Skin epidermis (tissue), 12 donors: ENCODE measurements at regions not wholly inside any gene's neighbourhood (a gene's known extent, or its start where the extent isn't known, plus 50 kb on each side); places are given as distances from the start of the nearest gene placed in this dataset.

Source experiments
- H3K27ac ChIP-seq, 21 experiments: fragments of 200-600 bp; sonication (generic) in 11 of 21; one replicate each; pipeline ENCODE4 v1.5.0; 2020; ENCODE audit warnings: mild to moderate bottlenecking in 3 of 21, inconsistent platforms in 2 of 21, moderate library complexity in 2 of 21
- H3K4me3 ChIP-seq, 7 experiments: fragments of 200-600 bp; sonication (generic) in 2 of 7; one replicate each; pipeline ENCODE4 v1.5.0; 2020; ENCODE audit warnings: inconsistent platforms in 2 of 7, mild to moderate bottlenecking in 2 of 7, moderate library complexity in 1 of 7

- Histone ChIP-seq H3K4me3 (peak overlapping the region in 3 of 7 experiments; percentile 12 to 40 (median 33)), H3K27ac (peak overlapping the region; percentile 23 to 87 (median 78))
Measured at GRCh38 chr20:19937651-19938420, 79.3 kb upstream of the NAA20 start.

DNA sequence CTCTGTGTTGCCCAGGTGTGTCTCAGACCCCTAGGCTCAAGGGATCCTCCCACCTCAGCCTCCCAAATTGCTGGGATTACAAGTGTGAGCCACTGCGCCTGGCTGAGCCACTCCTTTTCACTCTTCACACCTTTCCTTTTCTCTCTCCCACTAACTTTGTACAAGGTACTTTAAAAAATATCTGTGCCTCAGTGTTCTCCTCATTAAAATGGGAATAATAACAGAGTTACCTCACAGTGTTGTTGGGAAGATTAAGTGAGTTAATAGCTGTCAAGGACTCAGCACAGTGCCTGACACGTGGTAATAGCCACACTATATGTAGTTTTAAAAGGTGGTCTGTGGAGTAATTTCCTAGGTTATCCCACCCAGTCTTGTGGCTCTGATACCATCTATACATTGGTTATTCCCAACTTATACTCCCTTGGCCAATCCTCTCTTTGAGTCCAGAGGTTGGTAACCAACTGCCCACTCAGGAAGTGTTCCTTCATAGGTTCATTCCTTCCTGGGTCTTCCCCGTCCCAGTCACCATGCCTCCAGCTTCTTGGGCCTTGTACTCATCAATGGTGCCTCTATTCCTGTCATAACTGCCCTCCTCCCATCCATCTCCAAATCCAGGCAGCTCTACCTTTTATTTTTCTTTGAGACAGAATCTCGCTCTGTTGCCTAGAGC, 78.6 kb upstream of the NAA20 start:
- peak overlapping the region in 13 of 21 experiments; percentile 43 to 87 (median 78) for H3K27ac ChIP-seq
- no peak overlapping the region for H3K4me3 ChIP-seq

GRCh38 chr20:19940988-19941460, 76.1 kb upstream of the NAA20 start:
- Histone ChIP-seq H3K4me3 (no peak overlapping the region), H3K27ac (peak overlapping the region in 8 of 21 experiments; percentile 4 to 85 (median 22))

GRCh38 chr20:19942611-19943010, 74.6 kb upstream of the NAA20 start:
- peak overlapping the region in 16 of 21 experiments; percentile 32 to 85 (median 75) for H3K27ac ChIP-seq
- no peak overlapping the region for H3K4me3 ChIP-seq

- H3K27ac ChIP-seq = peak overlapping the region in 18 of 21 experiments; percentile 7 to 85 (median 74)
- H3K4me3 ChIP-seq = no peak overlapping the region
Measured at GRCh38 chr20:19943061-19943521, 74.1 kb upstream of the NAA20 start.

DNA sequence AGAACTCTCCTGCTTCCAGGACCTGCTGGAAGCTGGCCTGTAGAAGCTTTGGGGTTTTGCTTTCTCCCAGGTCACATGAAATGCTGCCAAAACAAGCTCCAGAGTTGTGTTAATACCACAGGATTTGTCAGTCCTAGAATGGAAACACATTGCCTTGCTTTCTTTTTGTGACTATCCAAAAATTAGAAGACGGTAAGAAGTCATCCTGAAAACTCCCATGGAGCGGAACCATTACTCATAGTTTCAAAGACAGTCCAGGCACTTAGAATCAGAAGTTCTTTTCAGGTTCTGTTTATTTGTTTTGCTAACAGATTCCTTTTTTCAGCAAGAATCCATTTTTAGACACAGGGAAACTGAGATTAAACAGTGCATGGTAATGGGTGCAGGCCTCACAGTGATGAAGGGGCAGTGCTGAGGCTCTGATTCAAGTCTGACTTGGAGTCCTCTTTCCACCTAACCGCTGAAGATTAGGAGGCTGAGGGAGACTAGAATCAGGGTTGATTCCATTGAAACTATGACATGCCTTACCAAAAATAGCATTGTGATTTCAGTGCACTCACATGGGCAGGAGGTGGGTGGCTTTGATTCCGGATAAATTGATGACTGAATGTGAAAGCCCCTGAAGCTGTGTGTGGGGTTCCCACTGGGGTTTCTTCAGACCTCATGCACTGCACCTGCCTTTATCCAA, 72.2 kb upstream of the NAA20 start:
- H3K27ac ChIP-seq = peak overlapping the region in 11 of 21 experiments; percentile 1 to 81 (median 43)
- H3K4me3 ChIP-seq = no peak overlapping the region

DNA sequence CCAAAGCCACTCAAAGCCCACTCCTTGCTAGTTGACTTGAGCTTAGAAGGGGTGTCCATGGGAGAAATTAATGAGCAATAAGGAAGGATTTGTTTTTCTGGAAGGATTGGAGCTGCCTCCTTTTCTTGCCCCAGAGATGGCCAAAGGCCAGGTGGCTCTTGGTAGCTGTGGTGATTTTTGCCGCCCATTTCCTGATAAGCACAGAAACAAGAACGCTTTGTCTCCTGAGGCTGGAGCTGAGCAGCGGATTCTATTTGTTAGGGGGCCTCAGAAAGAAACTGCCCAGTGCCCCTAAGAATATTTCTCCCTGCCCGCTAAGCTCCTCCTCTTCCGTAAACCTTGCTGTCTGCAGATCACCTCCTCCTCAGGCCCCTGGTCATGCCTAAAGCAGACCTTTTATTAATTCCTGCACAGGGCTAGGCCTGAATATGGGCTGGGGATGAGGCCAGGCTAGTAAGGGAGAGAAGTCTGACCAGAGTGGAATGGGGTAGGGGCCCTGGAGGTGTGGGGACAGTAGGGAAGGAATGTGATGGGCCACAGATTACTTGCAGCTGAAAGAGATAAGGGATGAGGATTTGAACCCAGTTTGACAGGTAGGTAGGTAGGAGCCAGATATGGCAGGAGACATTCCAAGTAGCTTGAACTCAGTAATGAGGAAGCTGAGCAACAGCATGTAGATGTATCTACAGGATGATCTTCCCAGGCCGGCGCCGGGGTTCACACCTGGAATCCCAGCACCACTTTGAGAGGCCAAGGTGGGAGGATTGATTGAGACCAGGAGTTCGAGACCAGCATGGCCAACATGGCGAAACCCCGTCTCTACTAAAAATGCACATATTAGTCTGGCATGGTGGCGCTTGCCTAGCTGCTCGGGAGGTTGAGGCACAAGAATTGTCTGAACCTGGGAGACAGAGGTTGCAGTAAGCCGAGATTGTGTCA, 71.2 kb upstream of the NAA20 start:
- peak overlapping the region in 10 of 21 experiments; percentile 14 to 81 (median 40) for H3K27ac ChIP-seq
- no peak overlapping the region for H3K4me3 ChIP-seq

GRCh38 chr20:19947611-19948264, 69.4 kb upstream of the NAA20 start:
- H3K27ac ChIP-seq = peak overlapping the region in 3 of 21 experiments; percentile 5 to 15 (median 13)

GRCh38 chr20:19949195-19949867, 67.8 kb upstream of the NAA20 start:
- Histone ChIP-seq H3K27ac (no peak overlapping the region), H3K4me3 (no peak overlapping the region)

More at GRCh38 chr20:19947611-19948264, 69.4 kb upstream of the NAA20 start:
- H3K4me3 ChIP-seq = no peak overlapping the region

DNA sequence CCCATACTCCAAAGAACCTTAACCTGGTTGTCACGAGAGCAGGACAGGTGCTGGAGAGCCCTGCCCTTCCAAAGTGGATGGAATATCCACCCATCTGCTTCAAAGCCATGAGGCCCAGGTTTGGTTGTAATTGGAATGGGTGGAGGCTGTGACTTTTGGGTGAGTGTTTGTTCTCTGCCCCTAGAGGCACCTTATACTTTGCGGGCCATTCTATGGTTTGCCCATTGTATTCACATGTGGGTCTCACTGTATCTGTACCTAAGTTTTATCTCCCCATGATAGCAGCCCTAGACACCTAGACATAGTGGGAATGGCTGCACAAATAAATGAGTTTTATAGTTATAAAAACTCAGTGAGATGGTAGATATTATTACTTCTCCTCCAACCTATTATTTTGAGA, 67.1 kb upstream of the NAA20 start:
- Histone ChIP-seq H3K27ac (no peak overlapping the region), H3K4me3 (no peak overlapping the region)

DNA sequence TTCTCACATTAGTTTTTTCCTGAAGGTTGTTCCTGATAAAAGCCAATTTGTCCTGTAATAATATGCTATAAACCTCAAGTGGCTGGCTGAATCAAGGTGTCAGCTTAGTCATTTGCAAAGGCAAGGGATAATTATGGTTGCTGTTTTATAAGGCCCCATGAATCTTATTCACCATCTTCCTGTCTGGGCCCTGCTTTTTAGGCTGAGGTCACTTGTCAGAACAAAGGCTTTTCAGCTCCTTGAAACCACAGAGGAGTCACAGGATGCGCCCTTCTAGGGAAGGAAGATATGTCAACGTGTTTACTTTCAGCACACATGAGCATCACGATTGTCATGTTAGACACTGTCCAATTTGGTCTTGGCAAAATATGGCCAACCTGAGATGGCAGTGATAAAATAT, 64.8 kb upstream of the NAA20 start:
- no peak overlapping the region for H3K4me3 ChIP-seq
- peak overlapping the region in 3 of 21 experiments; percentile 9 to 45 (median 29) for H3K27ac ChIP-seq

DNA sequence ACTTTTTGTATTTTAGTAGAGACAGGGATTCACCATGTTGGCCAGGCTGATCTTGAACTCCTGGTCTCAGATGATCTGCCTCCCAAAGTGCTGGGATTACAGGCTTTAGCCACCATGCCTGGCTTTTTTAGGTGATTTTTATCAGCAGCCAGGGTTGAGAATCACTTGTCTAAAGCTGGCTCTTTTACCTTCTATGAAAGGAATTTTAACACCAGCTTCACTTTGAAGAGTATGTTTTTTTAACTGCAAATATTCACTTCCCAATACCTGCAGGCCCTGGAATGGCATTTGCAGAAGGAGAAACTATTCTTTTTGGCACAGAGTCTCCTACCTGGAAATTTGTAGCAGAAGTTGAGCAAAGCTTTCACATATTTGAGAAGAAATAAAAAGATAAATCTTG, 63.6 kb upstream of the NAA20 start:
- Histone ChIP-seq H3K4me3 (no peak overlapping the region), H3K27ac (no peak overlapping the region)

DNA sequence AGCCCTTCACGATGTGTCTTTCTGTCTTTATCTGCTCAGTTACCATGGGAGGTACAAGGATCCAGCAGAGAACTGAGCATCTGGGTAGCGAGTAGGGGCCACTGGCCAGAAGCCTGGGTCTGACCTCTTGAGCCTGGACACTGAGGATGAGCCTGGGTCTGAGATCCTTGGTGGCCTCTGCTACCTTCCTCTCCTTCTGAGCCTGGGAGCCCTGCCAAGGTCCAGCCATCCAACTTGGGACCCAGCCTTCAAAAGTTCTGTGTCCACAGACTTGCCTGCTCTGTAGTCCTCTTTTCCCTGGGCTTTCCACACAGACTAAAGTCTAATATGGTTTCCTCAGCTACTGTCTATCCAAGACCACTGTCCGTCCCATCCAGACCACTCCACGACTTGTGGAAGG, 60.2 kb upstream of the NAA20 start:
- H3K27ac ChIP-seq = peak overlapping the region in 14 of 21 experiments; percentile 8 to 72 (median 44)

GRCh38 chr20:19958219-19958618, 58.9 kb upstream of the NAA20 start:
- H3K27ac ChIP-seq = peak overlapping the region in 8 of 21 experiments; percentile 8 to 72 (median 66)

More for the DNA sequence above, 60.2 kb upstream of the NAA20 start:
- H3K4me3 ChIP-seq = no peak overlapping the region

DNA sequence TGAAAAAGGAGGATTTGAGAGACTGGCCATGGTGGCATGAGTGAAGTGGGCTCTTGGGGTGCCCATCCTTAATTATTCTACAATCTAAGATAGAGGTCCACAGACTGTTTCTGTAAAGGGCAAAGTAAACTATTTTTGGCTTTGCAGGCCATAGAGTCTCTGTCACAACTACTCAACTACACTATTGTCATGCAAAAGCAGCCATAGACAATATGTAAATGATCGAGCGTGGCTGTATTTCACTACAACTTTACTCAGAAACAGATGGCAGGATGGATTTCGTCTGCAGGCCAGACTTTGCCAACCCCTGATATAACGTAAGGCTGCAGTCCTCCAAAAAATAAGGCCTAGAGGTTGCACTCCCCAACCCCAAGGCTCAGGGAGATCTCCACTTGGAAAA, 58.2 kb upstream of the NAA20 start:
- Histone ChIP-seq H3K27ac (peak overlapping the region in 1 of 21 experiments; percentile 55), H3K4me3 (no peak overlapping the region)

More at GRCh38 chr20:19958219-19958618, 58.9 kb upstream of the NAA20 start:
- no peak overlapping the region for H3K4me3 ChIP-seq

GRCh38 chr20:19960745-19961144, 56.4 kb upstream of the NAA20 start:
- Histone ChIP-seq H3K4me3 (no peak overlapping the region), H3K27ac (no peak overlapping the region)

DNA sequence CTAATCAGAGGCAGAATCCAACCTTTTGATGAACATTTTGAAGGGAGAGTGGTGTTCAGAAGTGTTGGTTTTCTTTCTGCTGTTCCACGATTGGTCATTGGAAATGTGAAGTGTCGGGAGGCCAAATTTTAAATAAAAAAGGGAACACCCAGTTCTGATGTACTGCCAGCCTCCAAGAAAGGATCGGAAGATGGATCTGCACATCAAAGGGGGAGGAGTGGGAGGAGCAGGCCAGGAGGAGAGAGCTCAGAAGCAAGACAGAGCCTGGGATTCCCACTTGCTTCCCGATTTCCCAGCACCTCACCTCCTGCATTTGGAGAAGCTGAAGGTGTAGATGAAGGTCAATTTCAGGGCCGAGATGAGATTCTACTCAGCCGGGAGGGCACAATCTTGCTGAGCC, 55.9 kb upstream of the NAA20 start:
- H3K4me3 ChIP-seq = no peak overlapping the region
- H3K27ac ChIP-seq = peak overlapping the region in 2 of 21 experiments; percentile 11 to 13

GRCh38 chr20:19962958-19963357, 54.2 kb upstream of the NAA20 start:
- no peak overlapping the region for H3K27ac ChIP-seq
- H3K4me3 ChIP-seq = no peak overlapping the region
